Thyroid gland (tissue), 4 donors: ENCODE measurements at regions not wholly inside any gene's neighbourhood (a gene's known extent, or its start where the extent isn't known, plus 50 kb on each side); places are given as distances from the start of the nearest gene placed in this dataset.

ENCODE experiments used
- DNase-seq, 2 donors: peaks; one replicate each; pipeline ENCODE4 v3.0.0-alpha.2; 2019
- H3K27ac ChIP-seq, 3 donors: fragments of 200-600 bp; sonication (generic); 1 replicate in 2 of 3; 2 replicates in 1 of 3; pipeline ENCODE4 v1.5.1; 2016 to 2019; ENCODE audit warnings: mild to moderate bottlenecking in 1 of 3, moderate library complexity in 1 of 3
- H3K27me3 ChIP-seq: fragments of 200-600 bp; sonication (generic); one replicate; pipeline ENCODE4 v1.5.1; 2019
- H3K36me3 ChIP-seq, 2 donors: fragments of 200-600 bp; sonication (generic); one replicate each; pipeline ENCODE4 v1.5.1; 2016 to 2019
- H3K4me1 ChIP-seq, 2 donors: fragments of 200-600 bp; sonication (generic); one replicate each; pipeline ENCODE4 v1.5.1; 2017 to 2019
- H3K4me3 ChIP-seq, 3 donors: fragments of 200-600 bp; sonication (generic); replicated peaks in 1 of 3; 1 replicate in 2 of 3; 2 replicates in 1 of 3; pipeline ENCODE4 v1.5.1; 2016; ENCODE audit warnings: mild to moderate bottlenecking in 1 of 3
- H3K9me3 ChIP-seq: fragments of 200-600 bp; sonication (generic); one replicate; pipeline ENCODE4 v1.5.1; 2017
- POLR2A ChIP-seq, 2 donors: fragments of 450-650 bp; IDR thresholded peaks; one replicate each; pipeline ENCODE4 v1.6.1; 2017; ENCODE audit warnings: antibody characterized with exemption in 2 of 2, mild to moderate bottlenecking in 2 of 2, moderate library complexity in 1 of 2
- WGBS, 2 donors: methylation state at CpG; one replicate each; pipeline ENCODE4 v1.1.5; 2017; 5-methylcytosine and 5-hydroxymethylcytosine counted together
- intact Hi-C: fragments of 100-400 bp; cut with DNase I; formaldehyde crosslinking; loops from one replicate; pipeline ENCODE4 v1.15.1; 2023
- TF ChIP-seq, protein P1 (sequence below), 6 experiments: fragments of 200-600 bp in 3 of 6; fragments of 450-650 bp in 3 of 6; sonication (generic) in 3 of 6; IDR thresholded peaks; one replicate each; pipeline ENCODE4 v1.5.1; 2016 to 2019; ENCODE audit warnings: antibody characterized with exemption in 6 of 6, mild to moderate bottlenecking in 2 of 6, inconsistent platforms in 1 of 6, moderate library complexity in 1 of 6

DNA sequence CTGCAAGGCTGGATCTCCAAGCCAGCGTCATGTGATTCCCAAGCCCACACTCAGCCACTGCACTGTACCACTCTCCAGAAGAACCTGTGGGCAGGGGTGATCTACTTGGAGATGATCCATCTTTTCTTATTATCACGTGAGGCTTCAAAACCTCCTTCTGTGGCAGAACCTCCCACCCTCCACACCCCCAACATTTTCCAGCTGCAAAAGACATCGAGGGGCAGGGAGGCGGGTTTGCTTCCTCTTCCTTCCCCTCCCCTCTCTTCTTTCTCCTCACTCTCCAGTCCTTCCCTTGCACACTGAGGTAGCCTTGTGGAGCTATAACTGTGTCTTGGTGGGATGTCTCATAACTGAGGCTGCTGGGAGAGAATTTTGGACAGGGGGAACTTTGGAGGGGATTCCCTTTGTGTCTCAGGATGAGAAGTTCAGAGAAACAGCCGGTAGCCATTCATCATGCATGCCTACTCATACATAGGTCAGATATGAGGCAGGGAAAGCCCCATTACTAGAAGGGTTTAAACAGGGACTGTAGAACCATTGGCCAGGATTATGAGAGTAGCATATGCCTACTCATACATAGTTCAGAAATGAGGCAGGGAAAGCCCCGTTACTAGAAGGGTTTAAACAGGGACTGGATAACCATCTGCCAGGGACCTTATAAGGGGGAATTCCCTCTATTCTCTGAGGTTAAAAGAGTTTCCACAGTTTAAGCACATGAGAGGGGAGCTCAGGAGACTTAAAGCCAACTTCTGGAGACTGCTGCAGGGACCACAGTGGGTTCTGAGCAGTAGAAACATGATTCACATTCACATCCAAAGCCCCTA lies 420.7 kb upstream of the CADM1 start:
- intact Hi-C loops, result no loop called here
- DNase-seq, result no peak
- Histone ChIP-seq H3K27ac (no peak overlapping the region), H3K9me3 (no peaks in the 10 kb centered on the region), H3K27me3 (no peaks in the 10 kb centered on the region), H3K4me1 (peaks cover 11 to 18% of the 10 kb centered on the region in 2 donors), H3K36me3 (no peaks in the 10 kb centered on the region), H3K4me3 (no peak overlapping the region)
- WGBS, 2 donors, result 64 to 72% methylated on average over 6 of the region's 6 CpGs
- TF ChIP-seq POLR2A (IDR thresholded peaks at IDR 0.05), result no peak
- TF ChIP-seq, protein P1, sequence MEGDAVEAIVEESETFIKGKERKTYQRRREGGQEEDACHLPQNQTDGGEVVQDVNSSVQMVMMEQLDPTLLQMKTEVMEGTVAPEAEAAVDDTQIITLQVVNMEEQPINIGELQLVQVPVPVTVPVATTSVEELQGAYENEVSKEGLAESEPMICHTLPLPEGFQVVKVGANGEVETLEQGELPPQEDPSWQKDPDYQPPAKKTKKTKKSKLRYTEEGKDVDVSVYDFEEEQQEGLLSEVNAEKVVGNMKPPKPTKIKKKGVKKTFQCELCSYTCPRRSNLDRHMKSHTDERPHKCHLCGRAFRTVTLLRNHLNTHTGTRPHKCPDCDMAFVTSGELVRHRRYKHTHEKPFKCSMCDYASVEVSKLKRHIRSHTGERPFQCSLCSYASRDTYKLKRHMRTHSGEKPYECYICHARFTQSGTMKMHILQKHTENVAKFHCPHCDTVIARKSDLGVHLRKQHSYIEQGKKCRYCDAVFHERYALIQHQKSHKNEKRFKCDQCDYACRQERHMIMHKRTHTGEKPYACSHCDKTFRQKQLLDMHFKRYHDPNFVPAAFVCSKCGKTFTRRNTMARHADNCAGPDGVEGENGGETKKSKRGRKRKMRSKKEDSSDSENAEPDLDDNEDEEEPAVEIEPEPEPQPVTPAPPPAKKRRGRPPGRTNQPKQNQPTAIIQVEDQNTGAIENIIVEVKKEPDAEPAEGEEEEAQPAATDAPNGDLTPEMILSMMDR (IDR thresholded peaks at IDR 0.05), result no peak

DNA sequence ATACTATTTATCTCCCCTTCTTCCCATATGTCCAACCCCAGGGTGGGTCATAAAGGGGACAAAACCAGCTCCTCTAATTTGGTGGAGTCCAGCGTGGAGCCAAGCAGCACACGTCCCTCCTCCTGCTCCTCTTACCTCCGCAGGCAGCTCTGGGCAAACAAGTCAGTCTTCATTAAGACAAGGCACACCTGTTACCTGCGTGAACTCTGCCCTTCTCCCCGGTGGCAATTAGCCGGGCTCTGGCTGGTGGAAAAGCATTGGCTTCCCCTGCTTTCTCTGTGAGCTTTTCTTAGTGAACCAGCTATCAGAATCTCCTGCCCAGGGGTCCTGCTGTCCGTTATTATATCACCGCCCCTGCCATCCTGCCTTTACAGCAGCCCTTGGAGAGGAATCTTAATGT lies 418.7 kb upstream of the CADM1 start:
- no peaks in the 10 kb centered on the region for H3K36me3 ChIP-seq
- no peaks in the 10 kb centered on the region for H3K27me3 ChIP-seq
- TF ChIP-seq, protein P1 (IDR thresholded peaks at IDR 0.05), result no peak
- TF ChIP-seq POLR2A (IDR thresholded peaks at IDR 0.05), result no peak
- intact Hi-C loops, result no loop called here
- H3K4me1 ChIP-seq, result peaks cover 21 to 38% of the 10 kb centered on the region in 2 donors
- H3K9me3 ChIP-seq, result no peaks in the 10 kb centered on the region
- no peak overlapping the region for H3K4me3 ChIP-seq
- no peak overlapping the region for H3K27ac ChIP-seq
- WGBS, 2 donors, result 88 to 91% methylated on average over 8 of the region's 8 CpGs
- no peak for DNase-seq

DNA sequence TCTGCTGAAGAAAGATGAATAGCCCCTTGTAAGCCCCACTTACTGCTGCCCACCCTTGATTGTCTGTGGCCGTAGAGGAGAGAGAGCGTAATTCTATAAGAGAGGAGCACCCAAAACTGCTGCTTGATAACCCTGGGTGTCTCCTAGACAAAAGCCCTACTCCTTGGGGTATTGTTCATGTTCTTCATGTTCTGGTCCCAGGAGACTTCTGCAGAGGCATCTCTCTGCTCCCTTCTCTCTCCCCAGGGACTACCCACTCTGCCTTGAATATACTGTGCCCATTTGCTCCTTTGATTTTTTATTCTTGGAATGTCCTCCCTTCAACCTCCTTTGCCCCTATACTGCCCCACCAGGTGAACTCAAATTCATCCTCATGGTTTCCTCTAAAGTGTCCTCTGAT lies 417.8 kb upstream of the CADM1 start:
- WGBS, 2 donors, result 77 to 88% methylated on average over 2 of the region's 2 CpGs
- Histone ChIP-seq H3K4me3 (no peak overlapping the region), H3K27me3 (no peaks in the 10 kb centered on the region), H3K27ac (no peak overlapping the region), H3K9me3 (no peaks in the 10 kb centered on the region), H3K4me1 (peaks cover 21 to 43% of the 10 kb centered on the region in 2 donors), H3K36me3 (no peaks in the 10 kb centered on the region)
- TF ChIP-seq, protein P1 (IDR thresholded peaks at IDR 0.05), result no peak
- TF ChIP-seq POLR2A (IDR thresholded peaks at IDR 0.05), result no peak
- DNase-seq, result no peak
- intact Hi-C loops, result no loop called here

DNA sequence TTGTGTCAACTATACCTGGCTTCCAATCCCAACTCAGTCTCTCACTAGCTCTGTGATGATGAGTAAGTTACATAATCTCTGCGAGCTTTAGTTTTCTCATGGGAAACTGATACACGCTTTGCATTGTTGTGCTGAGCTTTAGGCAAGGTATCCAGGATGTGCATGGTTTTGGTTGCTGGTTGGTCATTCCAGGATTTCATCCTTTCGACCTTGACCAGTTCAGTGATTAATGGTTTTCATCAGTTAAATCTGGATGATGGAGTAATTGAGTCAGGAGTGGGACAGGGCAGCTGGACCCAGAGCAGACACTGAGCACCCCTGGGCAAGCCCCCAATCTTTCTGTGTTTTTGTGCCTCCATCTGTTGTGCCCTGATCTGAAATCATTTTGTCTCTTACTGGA lies 417.3 kb upstream of the CADM1 start:
- Histone ChIP-seq H3K9me3 (no peaks in the 10 kb centered on the region), H3K4me1 (peaks cover 21 to 48% of the 10 kb centered on the region in 2 donors), H3K27ac (peak overlapping the region in 2 of 3 donors; percentile 72 to 82), H3K4me3 (no peak overlapping the region), H3K27me3 (no peaks in the 10 kb centered on the region), H3K36me3 (no peaks in the 10 kb centered on the region)
- WGBS, 2 donors, result 71 to 87% methylated on average over 3 of the region's 3 CpGs
- no peak for DNase-seq
- intact Hi-C loops, result no loop called here
- no peak for TF ChIP-seq POLR2A (IDR thresholded peaks at IDR 0.05)
- TF ChIP-seq, protein P1 (IDR thresholded peaks at IDR 0.05), result no peak

DNA sequence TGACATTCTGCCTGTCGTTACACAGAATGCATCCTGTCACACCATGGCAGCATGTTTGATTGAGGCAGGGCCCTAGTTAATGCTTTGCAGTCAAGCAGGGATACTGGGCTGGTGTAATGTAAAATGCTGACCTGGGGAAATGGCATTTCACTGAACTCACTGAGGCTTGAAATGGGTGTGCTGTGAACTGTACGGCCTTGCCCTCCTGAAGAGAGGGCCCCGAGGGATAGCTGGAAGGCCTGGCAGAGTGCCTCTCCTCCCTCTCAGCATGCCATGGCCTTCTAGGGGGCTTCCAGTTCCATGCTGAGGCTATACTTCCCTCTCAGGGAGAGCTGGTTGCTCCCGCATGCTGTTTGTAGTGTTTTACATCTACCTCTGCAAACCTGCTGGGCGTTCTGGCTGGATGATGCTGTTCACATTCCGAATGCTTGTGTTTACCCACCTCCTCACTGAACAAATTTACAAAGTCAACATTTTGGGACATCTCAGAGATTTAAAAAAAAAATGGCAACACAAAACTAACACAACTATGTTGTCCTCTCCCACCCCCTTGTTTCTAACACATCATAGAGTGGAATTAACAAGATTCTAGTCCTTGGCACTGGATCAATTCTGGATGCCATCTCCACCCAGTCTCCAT lies 416.7 kb upstream of the CADM1 start:
- Histone ChIP-seq H3K4me1 (peaks cover 21 to 51% of the 10 kb centered on the region in 2 donors), H3K9me3 (no peaks in the 10 kb centered on the region), H3K27ac (peak overlapping the region in 2 of 3 donors; percentile 72 to 82), H3K4me3 (no peak overlapping the region), H3K27me3 (no peaks in the 10 kb centered on the region), H3K36me3 (no peaks in the 10 kb centered on the region)
- TF ChIP-seq, protein P1 (IDR thresholded peaks at IDR 0.05), result no peak
- TF ChIP-seq POLR2A (IDR thresholded peaks at IDR 0.05), result no peak
- WGBS, 2 donors, result 26 to 41% methylated on average over 6 of the region's 6 CpGs
- intact Hi-C loops, result no loop called here
- peak; percentile 56 to 58 for DNase-seq
